Ishikawa (cell line): ENCODE measurements at regions not wholly inside any gene's neighbourhood (a gene's known extent, or its start where the extent isn't known, plus 50 kb on each side); places are given as distances from the start of the nearest gene placed in this dataset.

ENCODE experiments used
- CEBPB ChIP-seq: IDR thresholded peaks from 2 replicates; pipeline ENCODE4 v1.6.1; 2012
- CREB1 ChIP-seq: IDR thresholded peaks from 2 replicates; pipeline ENCODE4 v1.6.1; 2012; ENCODE audit warnings: low read depth
- EGR1 ChIP-seq: IDR thresholded peaks from 2 replicates; pipeline ENCODE4 v1.6.1; 2012
- EP300 ChIP-seq: IDR thresholded peaks from 2 replicates; pipeline ENCODE4 v1.6.1; 2012; ENCODE audit warnings: borderline replicate concordance
- FOXM1 ChIP-seq: IDR thresholded peaks from 2 replicates; pipeline ENCODE4 v1.6.1; 2012; ENCODE audit warnings: low read depth, borderline replicate concordance
- MAX ChIP-seq: IDR thresholded peaks from 2 replicates; pipeline ENCODE4 v1.6.1; 2012
- NFIC ChIP-seq: IDR thresholded peaks from 2 replicates; pipeline ENCODE4 v1.6.1; 2012
- RAD21 ChIP-seq: IDR thresholded peaks from 2 replicates; pipeline ENCODE4 v1.6.1; 2012; ENCODE audit warnings: low read depth
- TAF1 ChIP-seq: IDR thresholded peaks from 2 replicates; pipeline ENCODE4 v1.6.1; 2012; ENCODE audit warnings: low read depth, mild to moderate bottlenecking
- TCF12 ChIP-seq: IDR thresholded peaks from 2 replicates; pipeline ENCODE4 v1.6.1; 2012; ENCODE audit warnings: low read depth
- TEAD4 ChIP-seq: IDR thresholded peaks from 2 replicates; pipeline ENCODE4 v1.6.1; 2012
- USF1 ChIP-seq: IDR thresholded peaks from 2 replicates; pipeline ENCODE4 v1.6.1; 2012
- YY1 ChIP-seq: IDR thresholded peaks from 2 replicates; pipeline ENCODE4 v1.6.1; 2012; ENCODE audit warnings: low read depth
- ZBTB7A ChIP-seq: IDR thresholded peaks from 2 replicates; pipeline ENCODE4 v1.6.1; 2012; ENCODE audit warnings: low read depth
- TF ChIP-seq, protein P1 (sequence below): IDR thresholded peaks from 2 replicates; pipeline ENCODE4 v1.6.1; 2012; ENCODE audit warnings: low read depth, mild to moderate bottlenecking

GRCh38 chr21:16993416-16994038 lies 519.3 kb upstream of the CXADR start:
- TF ChIP-seq EP300 (no peak), EGR1 (no peak), YY1 (no peak), NFIC (no peak), CEBPB (no peak), ZBTB7A (no peak), TAF1 (no peak), FOXM1 (no peak), USF1 (no peak), TEAD4 (no peak), CREB1 (no peak), RAD21 (no peak)

GRCh38 chr21:17002594-17003257 lies 510.1 kb upstream of the CXADR start:
- TF ChIP-seq EP300 (peak; percentile 86), CEBPB (no peak), TEAD4 (peak; percentile 72), EGR1 (no peak), YY1 (no peak), TAF1 (no peak), NFIC (peak; percentile 93), CREB1 (no peak), ZBTB7A (no peak), RAD21 (peak; percentile 7; the same call in 1 of the 2 replicates), USF1 (no peak), FOXM1 (peak; percentile 73), MAX (0 out of 2 replicates have a peak, but pooled peaks have one; percentile 42), TCF12 (peak; percentile 80)
- TF ChIP-seq, protein P1, sequence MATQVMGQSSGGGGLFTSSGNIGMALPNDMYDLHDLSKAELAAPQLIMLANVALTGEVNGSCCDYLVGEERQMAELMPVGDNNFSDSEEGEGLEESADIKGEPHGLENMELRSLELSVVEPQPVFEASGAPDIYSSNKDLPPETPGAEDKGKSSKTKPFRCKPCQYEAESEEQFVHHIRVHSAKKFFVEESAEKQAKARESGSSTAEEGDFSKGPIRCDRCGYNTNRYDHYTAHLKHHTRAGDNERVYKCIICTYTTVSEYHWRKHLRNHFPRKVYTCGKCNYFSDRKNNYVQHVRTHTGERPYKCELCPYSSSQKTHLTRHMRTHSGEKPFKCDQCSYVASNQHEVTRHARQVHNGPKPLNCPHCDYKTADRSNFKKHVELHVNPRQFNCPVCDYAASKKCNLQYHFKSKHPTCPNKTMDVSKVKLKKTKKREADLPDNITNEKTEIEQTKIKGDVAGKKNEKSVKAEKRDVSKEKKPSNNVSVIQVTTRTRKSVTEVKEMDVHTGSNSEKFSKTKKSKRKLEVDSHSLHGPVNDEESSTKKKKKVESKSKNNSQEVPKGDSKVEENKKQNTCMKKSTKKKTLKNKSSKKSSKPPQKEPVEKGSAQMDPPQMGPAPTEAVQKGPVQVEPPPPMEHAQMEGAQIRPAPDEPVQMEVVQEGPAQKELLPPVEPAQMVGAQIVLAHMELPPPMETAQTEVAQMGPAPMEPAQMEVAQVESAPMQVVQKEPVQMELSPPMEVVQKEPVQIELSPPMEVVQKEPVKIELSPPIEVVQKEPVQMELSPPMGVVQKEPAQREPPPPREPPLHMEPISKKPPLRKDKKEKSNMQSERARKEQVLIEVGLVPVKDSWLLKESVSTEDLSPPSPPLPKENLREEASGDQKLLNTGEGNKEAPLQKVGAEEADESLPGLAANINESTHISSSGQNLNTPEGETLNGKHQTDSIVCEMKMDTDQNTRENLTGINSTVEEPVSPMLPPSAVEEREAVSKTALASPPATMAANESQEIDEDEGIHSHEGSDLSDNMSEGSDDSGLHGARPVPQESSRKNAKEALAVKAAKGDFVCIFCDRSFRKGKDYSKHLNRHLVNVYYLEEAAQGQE = no peak

DNA sequence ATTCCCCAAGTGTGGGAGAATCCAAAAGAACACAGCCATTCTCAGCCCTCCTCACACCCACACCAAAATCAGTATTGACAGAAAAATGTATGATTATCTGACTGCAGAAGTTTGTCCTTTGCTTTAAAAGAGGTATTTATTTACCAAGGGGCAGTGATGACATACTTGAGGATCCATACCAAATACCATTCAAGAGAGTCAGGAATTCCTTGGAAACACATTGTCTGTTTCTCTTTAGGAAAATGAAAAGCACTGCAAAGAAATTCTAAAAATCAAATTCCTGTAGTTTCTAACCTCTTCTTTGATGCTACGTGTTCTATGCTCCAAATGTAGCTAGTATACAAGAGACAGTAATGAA lies 509.6 kb upstream of the CXADR start:
- TF ChIP-seq, protein P1 = no peak
- peak; percentile 50; the same call in 1 of the 2 replicates for TF ChIP-seq TEAD4
- TF ChIP-seq MAX = no peak
- no peak for TF ChIP-seq YY1
- TF ChIP-seq TCF12 = no peak
- no peak for TF ChIP-seq USF1
- TF ChIP-seq TAF1 = no peak

DNA sequence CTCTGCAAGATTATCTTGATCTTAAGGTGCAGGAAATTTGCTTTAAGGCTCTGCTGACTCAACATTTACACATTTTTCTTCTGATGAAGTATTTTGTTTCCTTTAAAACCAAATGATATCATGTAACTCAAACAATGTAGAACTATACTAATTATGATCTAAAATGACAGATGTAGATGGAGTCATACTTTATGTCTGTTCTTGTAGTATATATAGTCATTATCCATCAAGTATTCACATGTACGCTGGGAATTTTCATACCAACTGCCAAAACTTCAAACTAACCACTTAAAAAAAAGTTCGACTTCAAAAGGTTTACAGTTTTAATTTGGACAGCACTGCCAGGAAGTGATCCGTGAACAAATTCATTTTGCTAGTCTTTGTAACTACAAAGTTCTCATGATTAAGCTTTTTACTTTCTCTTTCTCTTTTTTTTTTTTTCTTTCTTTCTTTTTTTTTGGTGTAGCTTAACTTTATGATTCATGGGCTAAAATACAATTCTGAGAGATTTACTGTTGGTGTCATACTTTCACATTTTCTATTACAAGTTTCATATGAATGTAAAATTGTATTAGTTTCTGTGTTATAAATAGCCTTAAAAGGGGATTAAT lies 509.0 kb upstream of the CXADR start:
- peak; percentile 47; the same call in 1 of the 2 replicates for TF ChIP-seq FOXM1
- no peak for TF ChIP-seq CEBPB
- TF ChIP-seq NFIC = peak; percentile 48; the same call in 1 of the 2 replicates
- TF ChIP-seq ZBTB7A = no peak
- no peak for TF ChIP-seq CREB1
- TF ChIP-seq TCF12 = no peak
- TF ChIP-seq EGR1 = no peak
- no peak for TF ChIP-seq YY1
- TF ChIP-seq EP300 = peak; percentile 42; the same call in 1 of the 2 replicates
- no peak for TF ChIP-seq RAD21
- TF ChIP-seq TAF1 = no peak
- TF ChIP-seq USF1 = no peak
- TF ChIP-seq, protein P1 = no peak
- TF ChIP-seq TEAD4 = 0 out of 2 replicates have a peak, but pooled peaks have one; percentile 33
- no peak for TF ChIP-seq MAX
